Heart left ventricle (tissue), 13 donors: ENCODE measurements at regions not wholly inside any gene's neighbourhood (a gene's known extent, or its start where the extent isn't known, plus 50 kb on each side); places are given as distances from the start of the nearest gene placed in this dataset.

Source experiments
- CTCF ChIP-seq, 12 donors: fragments of 200-600 bp; sonication (generic) in 4 of 12; IDR thresholded peaks; one replicate each; pipeline versions ENCODE4 v1.5.0 to v1.8.0; 2018 to 2022; ENCODE audit warnings: antibody characterized with exemption in 12 of 12, mild to moderate bottlenecking in 5 of 12
- POLR2A ChIP-seq, 2 donors: fragments of 450-650 bp; IDR thresholded peaks; one replicate each; pipeline ENCODE4 v1.6.1; 2017; ENCODE audit warnings: antibody characterized with exemption in 2 of 2, mild to moderate bottlenecking in 2 of 2, moderate library complexity in 2 of 2
- donor health status: ischemic (EF 13 %, LVEDD 7.1; RV severe dilation, severe dysfunction).
- donor health status: DM: no; HTN: yes; CAD: no.
- donor health status: DM: no; HTN: no; CAD: no.
- donor health status: ischemic (EF 25% LVEDD 6.9; RV normal size, moderate dysfunction).
- donor health status: ischemic (EF 25% LVEDD 5.7; RV mildly dilated, moderate dysfunction).
- donor health status: ischemic (EF 35%, LVEDD 5.7; RV mildly dilated, moderate dysfunction).
- donor health status: nonischemic (EF 11% LVEDD 7.7; RV severe dilation, severe dysfunction).
- donor health status: DM: yes; HTN: yes; CAD: no.
- donor health status: PGD.
- donor health status: ischemic (EF 29% LVEDD 5.4; RV normal size, mild dysfunction).
- donor health status: nonischemic (EF 23%, LVEDD 6.1; RV moderate dilation, normal function).

- TF ChIP-seq CTCF (IDR thresholded peaks at IDR 0.05) (no peak), POLR2A (IDR thresholded peaks at IDR 0.05) (no peak)
These were observed 474.1 kb downstream of the FLRT2 start for GRCh38 chr14:86003998-86004397.
